ENCODE measurements at regions not wholly inside any gene's neighbourhood (a gene's known extent, or its start where the extent isn't known, plus 50 kb on each side); places are given as distances from the start of the nearest gene placed in this dataset.

GRCh38 chr6:11409371-11409770 is 128.2 kb upstream of the TMEM170B start:
- TF ChIP-seq CTCF (IDR thresholded peaks at IDR 0.05) (no peak), POLR2AphosphoS5 (IDR thresholded peaks at IDR 0.05; ENCODE audit: low read depth, low read length) (no peak), ELF1 (IDR thresholded peaks at IDR 0.05) (no peak), YY1 (IDR thresholded peaks at IDR 0.05; ENCODE audit: low read depth) (no peak), CHD2 (IDR thresholded peaks at IDR 0.05; ENCODE audit: low read length, partially characterized antibody) (no peak), MAX (IDR thresholded peaks at IDR 0.05; ENCODE audit: low read depth) (no peak), REST (IDR thresholded peaks at IDR 0.05; ENCODE audit: low read depth, low read length) (no peak), MEF2A (IDR thresholded peaks at IDR 0.05; ENCODE audit: borderline replicate concordance, low read depth) (no peak), SMC3 (IDR thresholded peaks at IDR 0.05; ENCODE audit: low read depth, low read length) (no peak)
